T47D (cell line): ENCODE measurements at regions not wholly inside any gene's neighbourhood (a gene's known extent, or its start where the extent isn't known, plus 50 kb on each side); places are given as distances from the start of the nearest gene placed in this dataset.

Source experiments
- DNase-seq, 2 experiments: peaks; one replicate each; pipeline versions ENCODE4 v3.0.0 to v3.0.0-alpha.2; 2011 to 2012; ENCODE audit warnings: low read depth in 1 of 2, low spot score in 1 of 2
- JUND ChIP-seq: IDR thresholded peaks from 2 replicates; pipeline ENCODE4 v1.6.1; 2012; ENCODE audit warnings: low read depth
- in situ Hi-C: cut with HindIII; loops from 2 replicates; pipeline ENCODE4 v1.10.0; 2016; ENCODE audit warnings: low sequenced_read_pairs, low pct_unique_long_range_greater_than_20kb

GRCh38 chr12:58593557-58594304, 326.6 kb downstream of the LRIG3 start:
- no peak for DNase-seq
- in situ Hi-C loops: no loop called here
- TF ChIP-seq JUND: no peak

- no peak for TF ChIP-seq JUND
- DNase-seq: no peak
- in situ Hi-C loops: no loop called here
These were observed 323.9 kb downstream of the LRIG3 start for GRCh38 chr12:58596381-58596780.

- DNase-seq: no peak
- TF ChIP-seq JUND: no peak
- in situ Hi-C loops: no loop called here
These were observed 318.8 kb downstream of the LRIG3 start for GRCh38 chr12:58601529-58601928.

- no peak for DNase-seq
- TF ChIP-seq JUND: no peak
- in situ Hi-C loops: no loop called here
These were observed 318.1 kb downstream of the LRIG3 start for GRCh38 chr12:58602179-58602578.

GRCh38 chr12:58602736-58603135, 317.6 kb downstream of the LRIG3 start:
- no peak for TF ChIP-seq JUND
- in situ Hi-C loops: no loop called here
- DNase-seq: no peak

GRCh38 chr12:58607805-58608204, 312.5 kb downstream of the LRIG3 start:
- in situ Hi-C loops: no loop called here
- DNase-seq: no peak
- no peak for TF ChIP-seq JUND

- no peak for DNase-seq
- no peak for TF ChIP-seq JUND
- in situ Hi-C loops: no loop called here
These were observed 311.6 kb downstream of the LRIG3 start for GRCh38 chr12:58608711-58609110.

- DNase-seq: no peak
- in situ Hi-C loops: no loop called here
- TF ChIP-seq JUND: no peak
These were observed 305.3 kb downstream of the LRIG3 start for GRCh38 chr12:58615047-58615446.

DNA sequence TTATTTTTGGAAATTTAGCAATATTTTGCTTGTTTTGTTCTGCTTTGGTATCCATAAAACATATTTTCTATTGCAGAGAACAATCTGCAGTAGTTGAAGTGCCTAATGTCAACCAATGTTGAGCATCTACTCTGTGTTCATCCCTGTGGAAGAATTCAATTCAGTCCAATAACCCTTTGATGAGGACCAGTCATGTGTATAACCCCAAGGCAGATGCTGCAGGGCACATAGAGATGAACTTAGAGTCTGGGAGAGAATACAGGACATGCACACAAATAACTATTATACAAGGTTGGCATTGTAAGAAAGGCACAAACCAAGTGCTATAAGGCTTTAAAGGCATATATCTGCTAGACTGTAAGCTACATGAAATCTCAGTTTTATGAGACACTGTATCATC, 304.7 kb downstream of the LRIG3 start:
- no peak for TF ChIP-seq JUND
- in situ Hi-C loops: no loop called here
- no peak for DNase-seq

- in situ Hi-C loops: no loop called here
- TF ChIP-seq JUND: no peak
- no peak for DNase-seq
These were observed 303.7 kb downstream of the LRIG3 start for GRCh38 chr12:58616618-58617017.

DNA sequence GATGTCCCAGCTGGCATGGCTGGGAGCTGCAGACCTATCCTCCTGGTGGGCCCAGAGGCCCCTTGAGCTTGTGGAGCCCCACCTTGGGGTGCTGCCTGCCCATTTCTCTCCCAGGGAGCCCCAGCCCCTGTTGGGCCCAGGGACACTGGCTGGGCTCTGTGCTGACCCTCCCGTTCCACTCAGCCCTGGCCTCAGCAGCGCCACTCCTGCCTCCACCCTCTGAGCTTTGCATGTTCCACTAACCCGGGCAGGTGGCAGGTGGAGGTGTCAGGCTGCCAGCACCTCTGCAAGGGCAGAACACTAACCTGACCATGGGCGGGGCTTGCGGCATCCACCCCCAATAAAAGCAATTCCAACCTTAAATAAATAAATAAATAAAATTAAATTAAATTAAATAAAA, 299.2 kb downstream of the LRIG3 start:
- no peak for TF ChIP-seq JUND
- in situ Hi-C loops: no loop called here

DNA sequence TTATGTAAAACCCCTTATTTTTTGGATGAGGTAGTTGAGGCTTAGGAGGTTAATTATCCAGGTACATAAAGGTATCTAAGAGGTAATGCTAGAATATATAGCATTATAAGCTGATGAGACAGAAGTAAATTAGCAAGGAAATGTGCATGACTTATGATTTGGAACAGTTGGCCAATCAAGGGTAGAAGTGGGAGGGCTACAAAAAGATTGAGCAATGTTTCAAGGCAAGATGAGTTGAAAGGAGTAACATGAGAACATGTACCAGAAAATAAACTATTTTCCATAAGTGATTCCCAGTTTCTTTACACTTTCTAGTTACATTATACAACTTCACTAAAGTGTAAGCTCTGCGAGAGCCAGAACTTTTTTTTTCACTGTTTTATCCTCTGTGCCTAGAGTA, 290.9 kb downstream of the LRIG3 start:
- no peak for TF ChIP-seq JUND
- no peak for DNase-seq
- in situ Hi-C loops: no loop called here

More for the DNA sequence above, 299.2 kb downstream of the LRIG3 start:
- no peak for DNase-seq

GRCh38 chr12:58633479-58633878, 286.8 kb downstream of the LRIG3 start:
- DNase-seq: no peak
- in situ Hi-C loops: no loop called here
- no peak for TF ChIP-seq JUND

- no peak; the same call in 1 of the 2 replicates for TF ChIP-seq JUND
- in situ Hi-C loops: no loop called here
- DNase-seq: peak in 1 of 2 experiments; percentile 35
These were observed 280.9 kb downstream of the LRIG3 start for GRCh38 chr12:58639318-58639934.
